ENCODE measurements at regions not wholly inside any gene's neighbourhood (a gene's known extent, or its start where the extent isn't known, plus 50 kb on each side); places are given as distances from the start of the nearest gene placed in this dataset.

DNA sequence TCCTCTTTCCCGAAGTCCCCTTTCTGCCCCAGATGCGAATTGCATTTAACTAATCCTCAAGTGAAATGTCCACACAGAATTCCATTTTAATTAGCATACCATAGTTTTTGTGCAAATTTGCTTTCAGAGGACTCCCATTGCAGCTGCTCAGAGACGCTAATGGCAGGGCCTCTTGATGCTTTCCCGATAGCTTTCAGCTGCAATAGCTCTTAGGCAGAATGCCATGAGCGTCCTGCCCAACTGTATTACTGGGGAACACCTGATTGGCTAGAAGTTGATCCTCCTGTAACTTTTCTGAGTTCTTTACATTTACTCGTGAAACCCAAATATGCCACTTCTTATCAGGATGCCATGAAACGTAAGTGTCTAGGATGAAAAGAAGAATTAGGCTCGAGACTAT, 203.0 kb downstream of the UTP18 start:
- DNase-seq (ENCODE audit: extremely low spot score), result no peak
- POLR2A ChIA-PET, result no interaction called here
- CTCF ChIA-PET, result interaction anchor here (1.2 to 3.9 kb wide), 2 partner anchors 22 to 71 kb away, joined by 3 to 21 read pairs; no protein-coding TSS in a partner anchor
- TF ChIP-seq, protein P1, sequence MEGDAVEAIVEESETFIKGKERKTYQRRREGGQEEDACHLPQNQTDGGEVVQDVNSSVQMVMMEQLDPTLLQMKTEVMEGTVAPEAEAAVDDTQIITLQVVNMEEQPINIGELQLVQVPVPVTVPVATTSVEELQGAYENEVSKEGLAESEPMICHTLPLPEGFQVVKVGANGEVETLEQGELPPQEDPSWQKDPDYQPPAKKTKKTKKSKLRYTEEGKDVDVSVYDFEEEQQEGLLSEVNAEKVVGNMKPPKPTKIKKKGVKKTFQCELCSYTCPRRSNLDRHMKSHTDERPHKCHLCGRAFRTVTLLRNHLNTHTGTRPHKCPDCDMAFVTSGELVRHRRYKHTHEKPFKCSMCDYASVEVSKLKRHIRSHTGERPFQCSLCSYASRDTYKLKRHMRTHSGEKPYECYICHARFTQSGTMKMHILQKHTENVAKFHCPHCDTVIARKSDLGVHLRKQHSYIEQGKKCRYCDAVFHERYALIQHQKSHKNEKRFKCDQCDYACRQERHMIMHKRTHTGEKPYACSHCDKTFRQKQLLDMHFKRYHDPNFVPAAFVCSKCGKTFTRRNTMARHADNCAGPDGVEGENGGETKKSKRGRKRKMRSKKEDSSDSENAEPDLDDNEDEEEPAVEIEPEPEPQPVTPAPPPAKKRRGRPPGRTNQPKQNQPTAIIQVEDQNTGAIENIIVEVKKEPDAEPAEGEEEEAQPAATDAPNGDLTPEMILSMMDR (IDR thresholded peaks at IDR 0.05; ENCODE audit: control extremely low read depth, extremely low read depth, low read depth, missing control alignments), result no peak

DNA sequence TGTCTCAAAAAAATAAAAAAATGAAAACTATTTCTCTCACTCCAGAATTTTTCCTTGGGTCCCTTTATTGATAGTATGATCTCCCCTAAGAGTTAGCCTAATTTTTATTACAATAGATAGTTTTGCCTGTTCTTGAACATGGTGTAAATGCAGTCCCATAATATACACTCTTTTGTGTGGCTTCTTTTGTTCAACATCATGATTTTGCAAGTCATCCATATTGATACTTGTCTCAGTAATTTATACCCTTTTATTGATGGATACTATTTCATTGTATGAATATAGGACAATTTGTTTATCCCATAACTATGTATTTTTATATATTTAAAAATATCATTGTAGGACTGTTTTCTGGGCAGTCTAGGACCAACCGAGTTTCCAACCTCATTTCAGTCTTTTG, 207.0 kb downstream of the UTP18 start:
- ChIA-PET POLR2A (no interaction called here), CTCF (interaction anchor here (0.6 to 1.3 kb wide), 3 partner anchors 11 to 25 kb away, joined by 3 to 5 read pairs (median 3); no protein-coding TSS in a partner anchor)
- TF ChIP-seq, protein P1 (IDR thresholded peaks at IDR 0.05; ENCODE audit: control extremely low read depth, extremely low read depth, low read depth, missing control alignments), result no peak
- no peak for DNase-seq (ENCODE audit: extremely low spot score)

DNA sequence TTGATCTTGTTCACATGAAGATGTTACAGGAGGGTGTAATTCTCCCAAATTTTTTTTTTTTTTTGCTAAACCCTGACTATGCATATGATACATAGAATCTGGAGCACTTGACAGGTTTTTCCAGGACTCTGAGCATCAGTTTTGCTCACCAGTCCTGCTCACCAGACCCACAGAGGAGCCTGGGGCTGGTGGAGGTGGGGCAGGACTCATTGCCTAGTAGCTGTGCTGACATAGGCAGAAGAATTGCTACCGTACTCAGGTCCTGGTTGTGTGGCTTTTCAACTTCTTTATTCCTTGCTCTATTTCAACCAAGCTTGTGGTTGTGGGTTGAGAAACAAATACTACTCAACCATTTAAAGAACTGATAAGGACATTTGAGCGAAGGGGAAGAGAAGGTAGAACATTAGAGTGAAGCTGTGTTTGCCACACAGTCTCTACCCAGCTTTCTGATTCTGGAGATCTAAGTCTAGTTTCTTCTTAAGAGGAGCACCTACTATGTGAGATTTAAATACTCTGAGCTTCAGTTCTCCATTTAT, 212.4 kb downstream of the UTP18 start:
- no peak for DNase-seq (ENCODE audit: extremely low spot score)
- TF ChIP-seq, protein P1 (IDR thresholded peaks at IDR 0.05; ENCODE audit: control extremely low read depth, extremely low read depth, low read depth, missing control alignments), result no peak
- ChIA-PET CTCF (interaction anchor here (1.0 to 5.7 kb wide), 4 partner anchors 8 to 37 kb away, joined by 3 to 27 read pairs (median 4); no protein-coding TSS in a partner anchor), POLR2A (no interaction called here)

DNA sequence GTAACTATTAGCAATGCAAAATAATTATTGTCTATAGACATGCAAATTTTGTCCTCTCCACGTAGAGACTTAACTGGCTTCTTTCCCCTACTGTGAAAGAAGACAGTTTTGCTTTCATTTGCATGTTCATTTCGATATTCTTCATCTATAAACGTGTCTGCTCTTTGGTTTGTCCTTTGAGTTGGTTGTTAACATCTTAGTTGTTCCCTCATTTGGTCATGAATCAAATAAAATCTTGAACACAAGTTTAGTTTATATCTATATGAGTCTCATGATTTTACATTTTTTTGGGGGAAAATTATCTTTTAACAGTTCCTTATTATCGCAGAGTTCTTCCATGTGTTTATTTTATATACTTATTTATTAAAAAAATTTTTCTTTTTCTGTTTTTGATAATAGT, 214.4 kb downstream of the UTP18 start:
- POLR2A ChIA-PET, result no interaction called here
- TF ChIP-seq, protein P1 (IDR thresholded peaks at IDR 0.05; ENCODE audit: control extremely low read depth, extremely low read depth, low read depth, missing control alignments), result no peak
- CTCF ChIA-PET, result interaction anchor here (1.3 to 5.7 kb wide), 2 partner anchors 10 to 14 kb away, joined by 3 to 27 read pairs; no protein-coding TSS in a partner anchor
- DNase-seq (ENCODE audit: extremely low spot score), result no peak

DNA sequence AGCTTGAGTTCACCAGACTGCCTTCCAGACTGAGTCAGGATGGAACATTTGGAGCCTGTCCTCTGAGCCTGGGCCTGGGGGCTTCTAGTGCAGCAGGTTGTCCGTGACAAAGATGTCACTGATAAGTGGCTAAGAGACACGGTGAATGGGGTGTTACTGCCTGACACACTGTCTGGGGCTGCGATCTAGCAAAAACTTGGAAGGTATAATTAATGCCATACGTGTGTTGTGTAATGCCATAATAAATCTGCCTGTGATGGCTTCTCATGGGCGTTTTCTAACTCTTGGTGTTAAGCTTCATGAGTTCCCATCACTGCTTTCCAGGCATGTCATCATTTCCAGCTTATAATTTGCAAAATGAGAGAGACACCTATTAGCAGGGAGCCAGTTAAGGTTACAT, 215.4 kb downstream of the UTP18 start:
- DNase-seq (ENCODE audit: extremely low spot score), result no peak
- TF ChIP-seq, protein P1 (IDR thresholded peaks at IDR 0.05; ENCODE audit: control extremely low read depth, extremely low read depth, low read depth, missing control alignments), result no peak
- ChIA-PET POLR2A (no interaction called here), CTCF (interaction anchor here (1.2 to 1.3 kb wide), 2 partner anchors 11 to 12 kb away, joined by 3 read pairs; no protein-coding TSS in a partner anchor)

DNA sequence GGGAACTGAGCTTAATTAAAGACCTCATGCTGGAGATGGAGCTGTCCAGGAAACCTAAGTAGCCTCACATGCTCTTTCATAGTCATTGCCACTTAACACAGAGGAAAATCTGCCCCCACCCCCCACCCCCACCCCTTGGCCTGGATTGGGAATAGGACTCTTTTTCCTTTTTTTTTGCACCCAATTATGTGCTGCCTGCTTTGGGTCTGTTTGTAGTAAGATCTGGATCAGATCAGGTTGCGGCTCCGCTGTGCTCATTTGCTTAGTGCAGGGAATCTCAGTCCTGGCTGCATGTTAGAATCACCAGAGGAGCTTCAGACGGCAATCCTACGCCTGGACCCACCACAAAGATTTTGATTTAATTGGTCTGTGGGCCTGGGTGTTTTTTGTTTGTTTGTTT, 219.0 kb downstream of the UTP18 start:
- ChIA-PET POLR2A (no interaction called here), CTCF (interaction anchor here (0.7 to 0.8 kb wide), 2 partner anchors 12 to 17 kb away, joined by 3 read pairs; no protein-coding TSS in a partner anchor)
- TF ChIP-seq, protein P1 (IDR thresholded peaks at IDR 0.05; ENCODE audit: control extremely low read depth, extremely low read depth, low read depth, missing control alignments), result no peak
- no peak for DNase-seq (ENCODE audit: extremely low spot score)

Measured in GM10248 (cell line).